GM12878 (cell line): ENCODE measurements at regions not wholly inside any gene's neighbourhood (a gene's known extent, or its start where the extent isn't known, plus 50 kb on each side); places are given as distances from the start of the nearest gene placed in this dataset.

Source experiments
- ATAC-seq: fragments of 200-7000 bp; cut with Tn5 transposase; 3 replicates; pipeline ENCODE4 v1.9.1; 2020; ENCODE audit warnings: mild to moderate bottlenecking, moderate library complexity
- BruUV-seq: library from RNA; stranded (reverse); fragments of 400-500 nt; replicated peaks from 2 replicates; lab custom pipeline; 2021; lab: Mats Ljungman, UMichigan
- CTCF ChIA-PET: fragments of 300-600 bp; sonication (Branson Sonifier 250); formaldehyde crosslinking; extraction: SDS; loops from one replicate; lab custom pipeline; 2021; ENCODE audit warnings: inconsistent platforms; lab: Yijun Ruan, JAX
- POLR2A ChIA-PET: fragments of 350-600 bp; formaldehyde crosslinking; extraction: SDS; loops from one replicate; lab custom pipeline; 2021; ENCODE audit warnings: inconsistent platforms; lab: Charles Lee
- RAD21 ChIA-PET: fragments of 300-600 bp; sonication (Branson Sonifier 250); formaldehyde crosslinking; loops from one replicate; lab custom pipeline; 2023; ENCODE audit warnings: antibody characterized with exemption; ENCODE audit not compliant: unreplicated experiment; lab: Charles Lee
- SMC1A ChIA-PET: fragments of 300-600 bp; sonication (Branson Sonifier 250); formaldehyde crosslinking; loops from one replicate; lab custom pipeline; 2023; ENCODE audit not compliant: unreplicated experiment, uncharacterized antibody; lab: Charles Lee
- DNase-seq: peaks from one replicate; pipeline ENCODE4 v3.0.0-alpha.2; 2011; ENCODE audit warnings: low read depth, low spot score
- FAIRE-seq: peaks from 3 replicates; lab custom pipeline; 2011; peaks lifted over from hg19 to GRCh38; lab: Jason Lieb, UNC
- H2AFZ ChIP-seq: 2 replicates; pipeline ENCODE4 v1.6.0; 2011; ENCODE audit warnings: low read depth, low read length, control low read depth; ENCODE audit not compliant: control insufficient read depth
- H3K27ac ChIP-seq: 2 replicates; pipeline ENCODE4 v1.5.1; 2011; ENCODE audit warnings: control low read depth; ENCODE audit not compliant: control insufficient read depth, insufficient read depth
- H3K27me3 ChIP-seq, 2 experiments: replicated peaks in 1 of 2; 2 replicates each; pipeline versions ENCODE4 v1.6.0 to v1.6.1; 2011; ENCODE audit warnings: low read length in 1 of 2; ENCODE audit not compliant: control insufficient read depth in 2 of 2, insufficient read depth in 2 of 2
- H3K36me3 ChIP-seq, 2 experiments: 2 replicates each; pipeline ENCODE4 v1.5.1; 2011; ENCODE audit warnings: low read length in 1 of 2; ENCODE audit not compliant: control insufficient read depth in 2 of 2, insufficient read depth in 2 of 2
- H3K4me1 ChIP-seq: 2 replicates; pipeline ENCODE4 v1.6.1; 2011; ENCODE audit warnings: mild to moderate bottlenecking, low read length, moderate library complexity, mixed read lengths; ENCODE audit not compliant: control insufficient read depth, insufficient read depth
- H3K4me2 ChIP-seq: 2 replicates; pipeline ENCODE4 v1.6.0; 2011; ENCODE audit warnings: control low read depth; ENCODE audit not compliant: control insufficient read depth, insufficient read depth
- H3K4me3 ChIP-seq: fragments of 200-600 bp; sonication (generic); 2 replicates; pipeline ENCODE4 v1.5.1; 2016
- H3K79me2 ChIP-seq: 2 replicates; pipeline ENCODE4 v1.6.0; 2011; ENCODE audit warnings: low read length; ENCODE audit not compliant: control insufficient read depth, insufficient read depth
- H3K9ac ChIP-seq: 2 replicates; pipeline ENCODE4 v1.8.0; 2011; ENCODE audit warnings: low read length, control low read depth, mixed read lengths; ENCODE audit not compliant: control insufficient read depth, insufficient read depth
- H3K9me3 ChIP-seq: replicated peaks from 3 replicates; pipeline ENCODE4 v1.5.1; 2011; ENCODE audit warnings: mild to moderate bottlenecking, low read length; ENCODE audit not compliant: control insufficient read depth, insufficient read depth
- H4K20me1 ChIP-seq: 2 replicates; pipeline ENCODE4 v1.6.0; 2011; ENCODE audit not compliant: control insufficient read depth, insufficient read depth
- BCL11A ChIP-seq: IDR thresholded peaks from 2 replicates; pipeline ENCODE4 v1.6.1; 2011; ENCODE audit warnings: low read depth, low read length
- BRCA1 ChIP-seq: IDR thresholded peaks from 2 replicates; pipeline ENCODE4 v1.6.1; 2011; ENCODE audit warnings: low read depth, low read length, improper control_type of control experiment
- EGR1 ChIP-seq, 2 experiments: IDR thresholded peaks; 1 replicate in 1 of 2; 2 replicates in 1 of 2; pipeline ENCODE4 v1.6.1; 2011 to 2012; ENCODE audit warnings: low read depth in 2 of 2, low read length in 2 of 2, borderline replicate concordance in 1 of 2, mild to moderate bottlenecking in 1 of 2, moderate library complexity in 1 of 2
- EZH2 ChIP-seq: IDR thresholded peaks from 2 replicates; pipeline ENCODE4 v1.6.1; 2012; ENCODE audit warnings: low read depth, mild to moderate bottlenecking, control low read depth, inconsistent platforms, low read length, borderline replicate concordance; ENCODE audit not compliant: control insufficient read depth
- HDAC2 ChIP-seq: fragments of 200-600 bp; sonication (generic); IDR thresholded peaks from 2 replicates; pipeline ENCODE4 v1.6.1; 2017
- IKZF2 ChIP-seq, 2 experiments: fragments of 450-650 bp; IDR thresholded peaks; 2 replicates each; pipeline ENCODE4 v1.6.1; 2017; ENCODE audit warnings: mild to moderate bottlenecking in 2 of 2, moderate library complexity in 2 of 2
- JUNB ChIP-seq: IDR thresholded peaks from 2 replicates; pipeline ENCODE4 v1.6.1; 2016; ENCODE audit warnings: antibody characterized with exemption, mild to moderate bottlenecking
- NFYA ChIP-seq: IDR thresholded peaks from 2 replicates; pipeline ENCODE4 v1.6.1; 2011; ENCODE audit warnings: low read depth, mild to moderate bottlenecking, low read length, improper control_type of control experiment, borderline replicate concordance
- NR2F1 ChIP-seq: fragments of 450-650 bp; conservative IDR thresholded peaks from 2 replicates; pipeline ENCODE4 v1.6.1; 2017; ENCODE audit warnings: mild to moderate bottlenecking
- PAX8 ChIP-seq: fragments of 450-650 bp; IDR thresholded peaks from 2 replicates; pipeline ENCODE4 v1.6.1; 2017; ENCODE audit warnings: mild to moderate bottlenecking, moderate library complexity
- SMARCA5 ChIP-seq: fragments of 450-650 bp; IDR thresholded peaks from 2 replicates; pipeline ENCODE4 v1.6.1; 2017; ENCODE audit warnings: mild to moderate bottlenecking
- TARDBP ChIP-seq: IDR thresholded peaks from 2 replicates; pipeline ENCODE4 v1.6.1; 2016; ENCODE audit warnings: borderline replicate concordance
- TCF7 ChIP-seq: IDR thresholded peaks from 2 replicates; pipeline ENCODE4 v1.6.1; 2014; ENCODE audit warnings: antibody characterized with exemption, borderline replicate concordance
- WGBS: methylation state at CpG from one replicate; pipeline ENCODE4 v1.1.6; 2016; ENCODE audit warnings: low lambda C conversion rate; ENCODE audit not compliant: insufficient replicate concordance, insufficient coverage; ENCODE audit errors: missing lambda C conversion rate; 5-methylcytosine and 5-hydroxymethylcytosine counted together
- in situ Hi-C: fragments of 300-500 bp; cut with MboI; formaldehyde crosslinking; loops from 9 replicates; pipeline ENCODE4 v1.14.3; 2018; ENCODE audit warnings: mixed read lengths
- intact Hi-C: fragments of 100-400 bp; cut with micrococcal nuclease; formaldehyde crosslinking; loops from one replicate; pipeline ENCODE4 v1.14.2; 2022; ENCODE audit not compliant: unreplicated experiment
- TF ChIP-seq, protein P1 (sequence below): fragments of 450-650 bp; IDR thresholded peaks from 2 replicates; pipeline ENCODE4 v1.6.1; 2016; ENCODE audit warnings: mild to moderate bottlenecking

GRCh38 chr18:79598633-79599175 lies 80.9 kb upstream of the CTDP1 start:
- in situ Hi-C loops (no loop called here), intact Hi-C loops (no loop called here)
- ChIA-PET POLR2A (no interaction called here), SMC1A (no interaction called here), RAD21 (no interaction called here), CTCF (no interaction called here)
- no peaks in the 10 kb centered on the region for H3K9me3 ChIP-seq
- H3K4me1 ChIP-seq, result no peaks in the 10 kb centered on the region
- no peak overlapping the region for H3K9ac ChIP-seq
- no peak overlapping the region for H3K27ac ChIP-seq
- no peak for FAIRE-seq
- no peak overlapping the region for H3K4me2 ChIP-seq
- no peak overlapping the region for H2AFZ ChIP-seq
- no peak overlapping the region for H3K4me3 ChIP-seq
- no TSS peak for BruUV-seq
- TF ChIP-seq TCF7 (no peak), NR2F1 (no peak), SMARCA5 (no peak), PAX8 (no peak), EGR1 (IDR thresholded peaks at IDR 0.05; ENCODE audit: borderline replicate concordance in 1 of 2, low read depth in 2 of 2, low read length in 2 of 2) (no peak), BRCA1 (no peak), BCL11A (no peak), JUNB (no peak), NFYA (no peak), EZH2 (no peak), IKZF2 (IDR thresholded peaks at IDR 0.05) (no peak), HDAC2 (no peak), TARDBP (no peak)
- TF ChIP-seq, protein P1, sequence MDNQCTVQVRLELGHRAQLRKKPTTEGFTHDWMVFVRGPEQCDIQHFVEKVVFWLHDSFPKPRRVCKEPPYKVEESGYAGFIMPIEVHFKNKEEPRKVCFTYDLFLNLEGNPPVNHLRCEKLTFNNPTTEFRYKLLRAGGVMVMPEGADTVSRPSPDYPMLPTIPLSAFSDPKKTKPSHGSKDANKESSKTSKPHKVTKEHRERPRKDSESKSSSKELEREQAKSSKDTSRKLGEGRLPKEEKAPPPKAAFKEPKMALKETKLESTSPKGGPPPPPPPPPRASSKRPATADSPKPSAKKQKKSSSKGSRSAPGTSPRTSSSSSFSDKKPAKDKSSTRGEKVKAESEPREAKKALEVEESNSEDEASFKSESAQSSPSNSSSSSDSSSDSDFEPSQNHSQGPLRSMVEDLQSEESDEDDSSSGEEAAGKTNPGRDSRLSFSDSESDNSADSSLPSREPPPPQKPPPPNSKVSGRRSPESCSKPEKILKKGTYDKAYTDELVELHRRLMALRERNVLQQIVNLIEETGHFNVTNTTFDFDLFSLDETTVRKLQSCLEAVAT, result no peak
- no peaks in the 10 kb centered on the region for H3K79me2 ChIP-seq
- no peaks in the 10 kb centered on the region; a peak in 2 of 4 replicates for H3K27me3 ChIP-seq
- H3K36me3 ChIP-seq, result no peaks in the 10 kb centered on the region
- ATAC-seq, result no peak
- H4K20me1 ChIP-seq, result no peaks in the 10 kb centered on the region
- DNase-seq, result no peak
- WGBS, result 27% methylated on average over 20 of the region's 20 CpGs
